Fibroblast of villous mesenchyme (primary cell): ENCODE measurements at regions not wholly inside any gene's neighbourhood (a gene's known extent, or its start where the extent isn't known, plus 50 kb on each side); places are given as distances from the start of the nearest gene placed in this dataset.

Experiments used
- DNase-seq: peaks from one replicate; pipeline ENCODE4 v3.0.0-alpha.2; 2010; ENCODE audit warnings: low read depth
- H3K4me3 ChIP-seq: 2 replicates; pipeline ENCODE4 v1.5.1; 2011; ENCODE audit warnings: low read depth, mild to moderate bottlenecking, low read length
- CTCF ChIP-seq: IDR thresholded peaks from 2 replicates; pipeline ENCODE4 v1.5.1; 2012; ENCODE audit warnings: low read depth, mild to moderate bottlenecking, low read length; ENCODE audit not compliant: insufficient read depth

DNA sequence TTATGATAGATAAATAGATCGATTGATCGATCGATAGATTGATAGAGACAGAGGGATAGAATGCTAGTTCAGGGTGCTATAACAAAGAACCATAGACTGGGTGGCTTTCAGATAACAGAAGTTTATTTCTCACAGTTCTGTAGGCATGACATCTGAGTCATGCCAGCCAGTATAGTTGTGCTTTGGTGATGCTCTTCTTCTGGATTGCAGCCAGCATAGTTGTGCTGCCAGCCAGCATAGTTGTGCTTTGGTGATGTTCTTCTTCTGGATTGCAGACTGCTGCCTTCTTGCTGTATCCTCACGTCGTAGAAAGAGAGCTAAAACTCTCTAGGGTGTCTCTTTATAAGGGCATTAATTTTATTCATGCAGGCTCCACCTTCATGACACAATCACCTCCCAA is 860.8 kb downstream of the BRINP3 start:
- H3K4me3 ChIP-seq: no peak overlapping the region
- no peak for DNase-seq
- no peak for TF ChIP-seq CTCF

- peak; percentile 11 for DNase-seq
- H3K4me3 ChIP-seq: no peak overlapping the region
- TF ChIP-seq CTCF: no peak
Observed at GRCh38 chr1:189619682-189620332, 857.9 kb downstream of the BRINP3 start.

- no peak for DNase-seq
- no peak overlapping the region for H3K4me3 ChIP-seq
- TF ChIP-seq CTCF: no peak
Observed at GRCh38 chr1:189620471-189620870, 857.2 kb downstream of the BRINP3 start.

GRCh38 chr1:189623336-189623735 is 854.3 kb downstream of the BRINP3 start:
- TF ChIP-seq CTCF: no peak
- H3K4me3 ChIP-seq: no peak overlapping the region
- DNase-seq: no peak

GRCh38 chr1:189627427-189627826 is 850.2 kb downstream of the BRINP3 start:
- TF ChIP-seq CTCF: no peak
- no peak overlapping the region for H3K4me3 ChIP-seq
- no peak for DNase-seq

DNA sequence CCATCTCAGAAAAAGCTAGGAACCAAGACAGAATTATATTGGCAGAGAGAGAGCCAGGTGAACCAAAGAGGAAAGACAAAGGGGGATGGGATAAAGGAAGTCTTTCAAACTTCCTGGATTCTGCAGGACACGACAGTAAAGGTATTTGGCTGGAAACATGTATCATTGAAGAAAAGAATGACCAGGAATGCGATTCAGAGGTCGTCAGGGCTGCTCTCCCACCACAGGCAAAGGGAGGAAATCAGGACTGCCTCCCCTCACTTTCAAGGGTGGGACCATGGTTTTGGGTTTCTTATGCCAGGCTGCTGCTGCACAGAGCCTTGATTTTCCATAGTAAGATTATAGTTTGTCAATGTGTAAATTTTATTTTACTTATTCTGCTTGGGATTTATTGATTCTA is 848.8 kb downstream of the BRINP3 start:
- DNase-seq: no peak
- H3K4me3 ChIP-seq: no peak overlapping the region
- TF ChIP-seq CTCF: no peak

DNA sequence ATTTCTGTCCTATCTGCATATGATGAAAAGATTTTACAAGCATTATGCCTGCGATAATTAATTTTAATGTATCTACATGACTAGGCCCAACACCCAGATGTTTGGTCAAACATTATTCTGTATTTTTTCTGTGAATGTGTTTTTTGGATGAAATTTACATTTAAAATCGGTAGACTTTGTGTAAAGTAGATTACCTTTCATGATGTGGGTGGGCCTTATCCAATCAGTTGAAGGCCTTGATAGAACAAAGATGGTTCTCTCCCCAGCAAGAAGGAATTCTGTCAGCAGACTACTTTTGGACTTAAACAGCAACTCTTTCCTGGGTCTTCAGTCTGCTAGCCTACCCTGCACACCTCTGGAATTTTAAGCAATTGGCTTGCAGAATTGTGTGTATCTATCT is 844.0 kb downstream of the BRINP3 start:
- DNase-seq: no peak
- TF ChIP-seq CTCF: no peak
- no peak overlapping the region for H3K4me3 ChIP-seq
